Hepatocyte (in vitro differentiated cells): ENCODE measurements at regions not wholly inside any gene's neighbourhood (a gene's known extent, or its start where the extent isn't known, plus 50 kb on each side); places are given as distances from the start of the nearest gene placed in this dataset.

Source experiments
- DNase-seq: peaks from one replicate; pipeline ENCODE4 v3.0.0-alpha.2; 2016; ENCODE audit warnings: low spot score
- H2AFZ ChIP-seq: fragments of 200-600 bp; sonication (generic); 2 replicates; pipeline ENCODE4 v1.6.0; 2016; ENCODE audit warnings: antibody characterized with exemption, mild to moderate bottlenecking
- H3K27ac ChIP-seq: fragments of 200-600 bp; sonication (generic); 2 replicates; pipeline ENCODE4 v1.5.1; 2016; ENCODE audit warnings: mild to moderate bottlenecking
- H3K27me3 ChIP-seq: fragments of 200-600 bp; sonication (generic); 2 replicates; pipeline ENCODE4 v1.6.1; 2016
- H3K36me3 ChIP-seq: fragments of 200-600 bp; sonication (generic); replicated peaks from 2 replicates; pipeline ENCODE4 v1.5.1; 2016; ENCODE audit warnings: low read depth; ENCODE audit not compliant: insufficient read depth
- H3K4me1 ChIP-seq: fragments of 200-600 bp; sonication (generic); 2 replicates; pipeline ENCODE4 v1.5.1; 2016; ENCODE audit warnings: mild to moderate bottlenecking, moderate library complexity; ENCODE audit not compliant: insufficient read depth
- H3K4me2 ChIP-seq: fragments of 200-600 bp; sonication (generic); 2 replicates; pipeline ENCODE4 v1.6.0; 2016
- H3K4me3 ChIP-seq: fragments of 200-600 bp; sonication (generic); 2 replicates; pipeline ENCODE4 v1.5.1; 2016; ENCODE audit warnings: mild to moderate bottlenecking
- H3K79me2 ChIP-seq: fragments of 200-600 bp; sonication (generic); 2 replicates; pipeline ENCODE4 v1.6.0; 2017; ENCODE audit warnings: mild to moderate bottlenecking
- H3K9me2 ChIP-seq: fragments of 200-600 bp; sonication (generic); replicated peaks from 2 replicates; pipeline ENCODE4 v1.6.0; 2017; ENCODE audit warnings: mild to moderate bottlenecking; ENCODE audit not compliant: insufficient read depth
- H3K9me3 ChIP-seq: fragments of 200-600 bp; sonication (generic); 2 replicates; pipeline ENCODE4 v1.5.1; 2016; ENCODE audit warnings: low read depth, mild to moderate bottlenecking
- H4K20me1 ChIP-seq: fragments of 200-600 bp; sonication (generic); 2 replicates; pipeline ENCODE4 v1.6.0; 2016; ENCODE audit warnings: mild to moderate bottlenecking; ENCODE audit not compliant: insufficient read depth, poor library complexity, severe bottlenecking
- CTCF ChIP-seq: fragments of 200-600 bp; sonication (generic); IDR thresholded peaks from 2 replicates; pipeline ENCODE4 v1.5.1; 2016; ENCODE audit warnings: antibody characterized with exemption, mild to moderate bottlenecking; ENCODE audit not compliant: poor library complexity
- EZH2 ChIP-seq: fragments of 200-600 bp; sonication (generic); IDR thresholded peaks from 2 replicates; pipeline ENCODE4 v1.6.1; 2016; ENCODE audit warnings: antibody characterized with exemption, mild to moderate bottlenecking, borderline replicate concordance
- EZH2phosphoT487 ChIP-seq: fragments of 200-600 bp; sonication (generic); IDR thresholded peaks from one replicate; pipeline ENCODE4 v1.6.1; 2018; ENCODE audit warnings: antibody characterized with exemption, mild to moderate bottlenecking, low read depth, moderate library complexity; ENCODE audit not compliant: unreplicated experiment, severe bottlenecking
- WGBS: methylation state at CpG from one replicate; pipeline ENCODE4 v1.1.6; 2016; ENCODE audit warnings: low lambda C conversion rate; ENCODE audit errors: missing lambda C conversion rate; 5-methylcytosine and 5-hydroxymethylcytosine counted together

GRCh38 chr4:177961761-177962380 lies 519.6 kb upstream of the AGA start:
- WGBS, result 94% methylated on average over 2 of the region's 2 CpGs
- Histone ChIP-seq H3K4me2 (no peak overlapping the region), H3K27me3 (no peaks in the 10 kb centered on the region), H4K20me1 (no peaks in the 10 kb centered on the region), H3K27ac (peak overlapping the region; percentile 16), H3K36me3 (no peaks in the 10 kb centered on the region), H3K9me2 (no peaks in the 10 kb centered on the region), H2AFZ (no peak overlapping the region), H3K4me3 (no peak overlapping the region), H3K4me1 (no peaks in the 10 kb centered on the region), H3K9me3 (no peaks in the 10 kb centered on the region), H3K79me2 (no peaks in the 10 kb centered on the region)
- TF ChIP-seq EZH2phosphoT487 (no peak), CTCF (no peak), EZH2 (no peak)
- no peak for DNase-seq

DNA sequence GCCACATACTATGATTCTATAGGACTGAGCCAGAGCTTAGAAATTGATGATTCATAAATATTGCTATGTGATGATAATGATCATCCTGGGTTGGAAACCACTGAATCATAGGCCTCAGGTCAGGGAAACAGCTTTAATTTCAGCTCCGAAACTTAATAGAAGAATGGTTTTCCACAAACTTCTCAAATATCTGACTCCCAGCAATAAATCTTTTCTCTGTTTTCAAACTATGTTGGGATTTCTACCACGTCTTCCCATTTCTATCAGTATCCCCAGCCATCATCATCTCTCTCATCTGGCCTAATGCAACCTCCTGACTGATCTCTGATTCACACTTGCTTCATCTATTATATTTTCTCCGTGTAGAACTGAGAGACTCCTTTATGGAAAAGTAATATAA lies 521.8 kb upstream of the AGA start:
- H3K79me2 ChIP-seq, result no peaks in the 10 kb centered on the region
- H4K20me1 ChIP-seq, result no peaks in the 10 kb centered on the region
- TF ChIP-seq EZH2, result no peak
- no peak for TF ChIP-seq CTCF
- no peak for TF ChIP-seq EZH2phosphoT487
- H3K27me3 ChIP-seq, result no peaks in the 10 kb centered on the region
- DNase-seq, result no peak
- H3K9me2 ChIP-seq, result no peaks in the 10 kb centered on the region
- WGBS, result 88% methylated on average over 3 of the region's 3 CpGs
- no peaks in the 10 kb centered on the region for H3K9me3 ChIP-seq
- H2AFZ ChIP-seq, result no peak overlapping the region
- no peak overlapping the region for H3K4me2 ChIP-seq
- H3K4me1 ChIP-seq, result no peaks in the 10 kb centered on the region
- no peak overlapping the region for H3K4me3 ChIP-seq
- H3K27ac ChIP-seq, result no peak overlapping the region
- no peaks in the 10 kb centered on the region for H3K36me3 ChIP-seq

GRCh38 chr4:177964693-177965168 lies 522.5 kb upstream of the AGA start:
- no peak for DNase-seq
- Histone ChIP-seq H3K4me3 (no peak overlapping the region), H2AFZ (no peak overlapping the region), H3K9me2 (no peaks in the 10 kb centered on the region), H4K20me1 (no peaks in the 10 kb centered on the region), H3K4me2 (no peak overlapping the region), H3K27me3 (no peaks in the 10 kb centered on the region), H3K4me1 (no peaks in the 10 kb centered on the region), H3K79me2 (no peaks in the 10 kb centered on the region), H3K36me3 (no peaks in the 10 kb centered on the region), H3K9me3 (no peaks in the 10 kb centered on the region), H3K27ac (no peak overlapping the region)
- WGBS, result 71% methylated on average over 2 of the region's 2 CpGs
- TF ChIP-seq CTCF (no peak), EZH2phosphoT487 (no peak), EZH2 (no peak)
